K562 (cell line): ENCODE measurements at regions not wholly inside any gene's neighbourhood (a gene's known extent, or its start where the extent isn't known, plus 50 kb on each side); places are given as distances from the start of the nearest gene placed in this dataset.

Source experiments
- ATAC-seq: fragments of 200-7000 bp; cut with Tn5 transposase; 3 replicates; pipeline ENCODE4 v1.9.1; 2020; ENCODE audit warnings: moderate library complexity
- BruUV-seq: library from RNA; stranded (reverse); fragments of 400-500 nt; replicated peaks from 2 replicates; lab custom pipeline; 2021; lab: Mats Ljungman, UMichigan
- CTCF ChIA-PET: fragments of 300-600 bp; formaldehyde crosslinking; extraction: SDS; loops from one replicate; lab custom pipeline; 2021; ENCODE audit warnings: low intra/inter-chr PET ratio; lab: Yijun Ruan, JAX
- POLR2A ChIA-PET: fragments of 300-600, 350-650 bp; sonication (Branson Sonifier 250); formaldehyde crosslinking; extraction: SDS; loops from one replicate; lab custom pipeline; 2021; ENCODE audit warnings: antibody characterized with exemption, inconsistent platforms; lab: Yijun Ruan, JAX
- DNase-seq, 4 experiments: peaks; one replicate each; pipeline versions ENCODE4 v3.0.0 to v3.0.0-alpha.2; 2011 to 2018; ENCODE audit warnings: low spot score in 3 of 4, mixed read lengths in 3 of 4; ENCODE audit errors: extremely low read depth in 1 of 4
- FAIRE-seq: peaks from 2 replicates; lab custom pipeline; 2011; peaks lifted over from hg19 to GRCh38; lab: Jason Lieb, UNC
- H2AFZ ChIP-seq: 2 replicates; pipeline ENCODE4 v1.6.0; 2011; ENCODE audit warnings: low read depth, low read length, control low read depth, inconsistent platforms
- H3K27ac ChIP-seq: fragments of 200-600 bp; 3 replicates; pipeline ENCODE4 v1.8.0; 2011; ENCODE audit warnings: low read depth, mild to moderate bottlenecking, control low read depth, inconsistent platforms, low read length, moderate library complexity, mixed read lengths; ENCODE audit errors: extremely low read depth
- H3K27me3 ChIP-seq, 2 experiments: fragments of 300-600 bp in 1 of 2; 2 replicates in 1 of 2; 3 replicates in 1 of 2; pipeline versions ENCODE4 v1.6.0 to v1.8.0; 2011; ENCODE audit warnings: inconsistent platforms in 2 of 2, low read length in 2 of 2, mild to moderate bottlenecking in 1 of 2, mixed read lengths in 1 of 2, moderate library complexity in 1 of 2; ENCODE audit not compliant: control insufficient read depth in 2 of 2, insufficient read depth in 2 of 2
- H3K36me3 ChIP-seq: fragments of 300-600 bp; 3 replicates; pipeline ENCODE4 v1.8.0; 2011; ENCODE audit warnings: mild to moderate bottlenecking, low read length, inconsistent platforms; ENCODE audit not compliant: control insufficient read depth, insufficient read depth
- H3K4me1 ChIP-seq, 2 experiments: fragments of 200-600 bp in 1 of 2; replicated peaks in 1 of 2; 2 replicates in 1 of 2; 3 replicates in 1 of 2; pipeline versions ENCODE4 v1.5.1 to v1.8.0; 2011; ENCODE audit warnings: inconsistent platforms in 2 of 2, low read length in 2 of 2, mild to moderate bottlenecking in 1 of 2, mixed read lengths in 1 of 2, moderate library complexity in 1 of 2; ENCODE audit not compliant: control insufficient read depth in 2 of 2, insufficient read depth in 2 of 2
- H3K4me2 ChIP-seq: 2 replicates; pipeline ENCODE4 v1.6.1; 2011; ENCODE audit warnings: low read length, control low read depth, inconsistent platforms, mixed read lengths; ENCODE audit not compliant: insufficient read depth
- H3K4me3 ChIP-seq: fragments of 200-600 bp; sonication (generic), shearing (Covaris generic); 2 replicates; pipeline ENCODE4 v1.5.1; 2016; ENCODE audit warnings: control low read depth, inconsistent platforms
- H3K79me2 ChIP-seq: fragments of 200-600 bp; 3 replicates; pipeline ENCODE4 v1.8.0; 2011; ENCODE audit warnings: low read length, inconsistent platforms; ENCODE audit not compliant: control insufficient read depth, insufficient read depth
- H3K9ac ChIP-seq, 2 experiments: 2 replicates each; pipeline versions ENCODE4 v1.6.0 to v1.6.1; 2011; ENCODE audit warnings: low read depth in 2 of 2, low read length in 2 of 2, control low read depth in 1 of 2, inconsistent platforms in 1 of 2, mild to moderate bottlenecking in 1 of 2, mixed read lengths in 1 of 2; ENCODE audit not compliant: insufficient read depth in 1 of 2
- H3K9me1 ChIP-seq: one replicate; pipeline ENCODE4 v1.6.0; 2011; ENCODE audit warnings: inconsistent platforms, mild to moderate bottlenecking, low read length, moderate library complexity; ENCODE audit not compliant: control insufficient read depth, insufficient read depth
- H3K9me3 ChIP-seq: replicated peaks from 2 replicates; pipeline ENCODE4 v1.5.1; 2011; ENCODE audit warnings: low read depth, low read length, inconsistent platforms; ENCODE audit not compliant: control insufficient read depth, insufficient read depth
- H4K20me1 ChIP-seq: replicated peaks from 2 replicates; pipeline ENCODE4 v1.6.1; 2011; ENCODE audit warnings: low read length, inconsistent platforms, mixed read lengths; ENCODE audit not compliant: control insufficient read depth, insufficient read depth
- JUN ChIP-seq, 2 experiments: sonication (generic) in 1 of 2; formaldehyde crosslinking in 1 of 2; IDR thresholded peaks; 2 replicates each; pipeline versions ENCODE4 v1.6.1 to v1.8.0; 2012 to 2022; ENCODE audit warnings: borderline replicate concordance in 2 of 2, mild to moderate bottlenecking in 2 of 2, improper control_type of control experiment in 1 of 2, low read depth in 1 of 2, low read length in 1 of 2, missing genetic modification reagents in 1 of 2
- MYNN ChIP-seq, 2 experiments: sonication (generic); formaldehyde crosslinking in 1 of 2; IDR thresholded peaks; 2 replicates each; pipeline versions ENCODE4 v1.5.0 to v1.6.1; 2016 to 2020; ENCODE audit warnings: antibody characterized with exemption in 1 of 2, missing genetic modification reagents in 1 of 2
- TAF9B ChIP-seq: fragments of 450-650 bp; IDR thresholded peaks from 2 replicates; pipeline ENCODE4 v1.6.1; 2018; ENCODE audit warnings: mild to moderate bottlenecking; ENCODE audit not compliant: partially characterized antibody
- YY1 ChIP-seq, 3 experiments: IDR thresholded peaks; 2 replicates each; pipeline ENCODE4 v1.6.1; 2011; ENCODE audit warnings: low read length in 2 of 3, mild to moderate bottlenecking in 2 of 3, moderate library complexity in 2 of 3, borderline replicate concordance in 1 of 3, control low read depth in 1 of 3, low read depth in 1 of 3; ENCODE audit not compliant: insufficient read depth in 3 of 3, insufficient replicate concordance in 2 of 3, control insufficient read depth in 1 of 3, insufficient read length in 1 of 3; ENCODE audit errors: extremely low read depth in 1 of 3
- ZBTB8A ChIP-seq: fragments of 450-650 bp; IDR thresholded peaks from 2 replicates; pipeline ENCODE4 v1.6.1; 2018; ENCODE audit warnings: mild to moderate bottlenecking, moderate library complexity; ENCODE audit not compliant: partially characterized antibody
- WGBS: fragments of 100-300 bp; shearing (Covaris generic); methylation state at CpG from one replicate; pipeline ENCODE4 v1.1.6; 2016; ENCODE audit warnings: low coverage, mixed read lengths; ENCODE audit not compliant: insufficient coverage; ENCODE audit errors: missing lambda C conversion rate; 5-methylcytosine and 5-hydroxymethylcytosine counted together
- in situ Hi-C: fragments of 300-500 bp; cut with MboI; formaldehyde crosslinking; loops from 4 replicates; pipeline ENCODE4 v1.15.0; 2018; ENCODE audit warnings: inconsistent platforms, mixed read lengths
- intact Hi-C: fragments of 100-400 bp; cut with micrococcal nuclease; formaldehyde crosslinking; loops from 2 replicates; pipeline ENCODE4 v1.14.2; 2022
- TF ChIP-seq, protein P1 (sequence below): fragments of 450-650 bp; IDR thresholded peaks from 2 replicates; pipeline ENCODE4 v1.6.1; 2016; ENCODE audit warnings: mild to moderate bottlenecking, moderate library complexity
- TF ChIP-seq, protein P2 (sequence below): IDR thresholded peaks from 3 replicates; pipeline ENCODE4 v1.6.1; 2011; ENCODE audit warnings: borderline replicate concordance, mild to moderate bottlenecking; ENCODE audit not compliant: insufficient read length, insufficient read depth

DNA sequence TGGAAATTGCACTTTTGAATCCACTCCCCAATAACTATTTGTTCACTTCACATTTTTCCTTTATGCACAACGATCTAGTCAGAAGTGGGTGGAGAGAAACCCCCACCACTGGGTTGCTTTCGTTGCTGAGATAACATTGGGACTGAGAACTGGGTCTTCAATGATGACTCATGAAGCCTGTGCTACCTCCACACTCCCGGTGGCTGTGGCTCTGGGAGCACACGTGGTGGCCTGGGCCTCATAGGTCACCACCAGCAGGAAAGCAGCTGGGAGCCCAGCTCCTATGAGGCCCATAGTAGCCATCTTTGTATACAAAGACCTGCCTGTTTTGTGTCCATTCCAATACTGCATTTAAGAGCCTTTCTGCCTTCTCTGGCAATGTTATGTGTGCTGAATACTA, 178.0 kb upstream of the SASH1 start:
- peaks cover 0 to 4% of the 10 kb centered on the region in 2 experiments; a peak in 1 of 5 replicates for H3K4me1 ChIP-seq
- no TSS peak for BruUV-seq
- no peak overlapping the region for H3K27ac ChIP-seq
- ChIA-PET POLR2A (interaction anchor here (1.7 to 1.9 kb wide), 2 partner anchors 15 to 645 kb away, joined by 3 to 6 read pairs; no protein-coding TSS in a partner anchor), CTCF (interaction anchor here (0.6 to 1.0 kb wide), 2 partner anchors 656 to 658 kb away, joined by 3 to 5 read pairs; partner anchors contain the start of gene SAMD5)
- H3K4me2 ChIP-seq, result no peak overlapping the region
- in situ Hi-C loops (loop anchor here (5.0 kb wide), 1 partner anchor 657 kb away; the partner anchor contains the start of gene SAMD5), intact Hi-C loops (loop anchor here (5.0 kb wide), 1 partner anchor 772 kb away; no protein-coding TSS in a partner anchor)
- H3K79me2 ChIP-seq, result no peaks in the 10 kb centered on the region
- H3K36me3 ChIP-seq, result no peaks in the 10 kb centered on the region
- peaks cover 5 to 7% of the 10 kb centered on the region in 2 experiments; a peak in 3 of 5 replicates for H3K27me3 ChIP-seq
- DNase-seq, result peak; percentile 29 to 60 (median 41)
- FAIRE-seq, result peak; percentile 23
- no peaks in the 10 kb centered on the region; the same call in 1 of the 2 replicates for H4K20me1 ChIP-seq
- WGBS, result 0% methylated on average over 4 of the region's 4 CpGs
- no peaks in the 10 kb centered on the region for H3K9me1 ChIP-seq
- no peaks in the 10 kb centered on the region for H3K9me3 ChIP-seq
- ATAC-seq, result peak; percentile 68
- H3K4me3 ChIP-seq, result no peak overlapping the region
- H3K9ac ChIP-seq, result no peak overlapping the region
- 0 out of 2 replicates have a peak overlapping the region, but pooled peaks have one; percentile 3 for H2AFZ ChIP-seq
- TF ChIP-seq JUN (IDR thresholded peaks at IDR 0.05; ENCODE audit: borderline replicate concordance, low read depth, low read length), result peak; percentile 50; the same call in 1 of the 2 replicates
- TF ChIP-seq JUN (CRISPR knock-in tag; IDR thresholded peaks at IDR 0.05; ENCODE audit: borderline replicate concordance), result no peak
- TF ChIP-seq, protein P1, sequence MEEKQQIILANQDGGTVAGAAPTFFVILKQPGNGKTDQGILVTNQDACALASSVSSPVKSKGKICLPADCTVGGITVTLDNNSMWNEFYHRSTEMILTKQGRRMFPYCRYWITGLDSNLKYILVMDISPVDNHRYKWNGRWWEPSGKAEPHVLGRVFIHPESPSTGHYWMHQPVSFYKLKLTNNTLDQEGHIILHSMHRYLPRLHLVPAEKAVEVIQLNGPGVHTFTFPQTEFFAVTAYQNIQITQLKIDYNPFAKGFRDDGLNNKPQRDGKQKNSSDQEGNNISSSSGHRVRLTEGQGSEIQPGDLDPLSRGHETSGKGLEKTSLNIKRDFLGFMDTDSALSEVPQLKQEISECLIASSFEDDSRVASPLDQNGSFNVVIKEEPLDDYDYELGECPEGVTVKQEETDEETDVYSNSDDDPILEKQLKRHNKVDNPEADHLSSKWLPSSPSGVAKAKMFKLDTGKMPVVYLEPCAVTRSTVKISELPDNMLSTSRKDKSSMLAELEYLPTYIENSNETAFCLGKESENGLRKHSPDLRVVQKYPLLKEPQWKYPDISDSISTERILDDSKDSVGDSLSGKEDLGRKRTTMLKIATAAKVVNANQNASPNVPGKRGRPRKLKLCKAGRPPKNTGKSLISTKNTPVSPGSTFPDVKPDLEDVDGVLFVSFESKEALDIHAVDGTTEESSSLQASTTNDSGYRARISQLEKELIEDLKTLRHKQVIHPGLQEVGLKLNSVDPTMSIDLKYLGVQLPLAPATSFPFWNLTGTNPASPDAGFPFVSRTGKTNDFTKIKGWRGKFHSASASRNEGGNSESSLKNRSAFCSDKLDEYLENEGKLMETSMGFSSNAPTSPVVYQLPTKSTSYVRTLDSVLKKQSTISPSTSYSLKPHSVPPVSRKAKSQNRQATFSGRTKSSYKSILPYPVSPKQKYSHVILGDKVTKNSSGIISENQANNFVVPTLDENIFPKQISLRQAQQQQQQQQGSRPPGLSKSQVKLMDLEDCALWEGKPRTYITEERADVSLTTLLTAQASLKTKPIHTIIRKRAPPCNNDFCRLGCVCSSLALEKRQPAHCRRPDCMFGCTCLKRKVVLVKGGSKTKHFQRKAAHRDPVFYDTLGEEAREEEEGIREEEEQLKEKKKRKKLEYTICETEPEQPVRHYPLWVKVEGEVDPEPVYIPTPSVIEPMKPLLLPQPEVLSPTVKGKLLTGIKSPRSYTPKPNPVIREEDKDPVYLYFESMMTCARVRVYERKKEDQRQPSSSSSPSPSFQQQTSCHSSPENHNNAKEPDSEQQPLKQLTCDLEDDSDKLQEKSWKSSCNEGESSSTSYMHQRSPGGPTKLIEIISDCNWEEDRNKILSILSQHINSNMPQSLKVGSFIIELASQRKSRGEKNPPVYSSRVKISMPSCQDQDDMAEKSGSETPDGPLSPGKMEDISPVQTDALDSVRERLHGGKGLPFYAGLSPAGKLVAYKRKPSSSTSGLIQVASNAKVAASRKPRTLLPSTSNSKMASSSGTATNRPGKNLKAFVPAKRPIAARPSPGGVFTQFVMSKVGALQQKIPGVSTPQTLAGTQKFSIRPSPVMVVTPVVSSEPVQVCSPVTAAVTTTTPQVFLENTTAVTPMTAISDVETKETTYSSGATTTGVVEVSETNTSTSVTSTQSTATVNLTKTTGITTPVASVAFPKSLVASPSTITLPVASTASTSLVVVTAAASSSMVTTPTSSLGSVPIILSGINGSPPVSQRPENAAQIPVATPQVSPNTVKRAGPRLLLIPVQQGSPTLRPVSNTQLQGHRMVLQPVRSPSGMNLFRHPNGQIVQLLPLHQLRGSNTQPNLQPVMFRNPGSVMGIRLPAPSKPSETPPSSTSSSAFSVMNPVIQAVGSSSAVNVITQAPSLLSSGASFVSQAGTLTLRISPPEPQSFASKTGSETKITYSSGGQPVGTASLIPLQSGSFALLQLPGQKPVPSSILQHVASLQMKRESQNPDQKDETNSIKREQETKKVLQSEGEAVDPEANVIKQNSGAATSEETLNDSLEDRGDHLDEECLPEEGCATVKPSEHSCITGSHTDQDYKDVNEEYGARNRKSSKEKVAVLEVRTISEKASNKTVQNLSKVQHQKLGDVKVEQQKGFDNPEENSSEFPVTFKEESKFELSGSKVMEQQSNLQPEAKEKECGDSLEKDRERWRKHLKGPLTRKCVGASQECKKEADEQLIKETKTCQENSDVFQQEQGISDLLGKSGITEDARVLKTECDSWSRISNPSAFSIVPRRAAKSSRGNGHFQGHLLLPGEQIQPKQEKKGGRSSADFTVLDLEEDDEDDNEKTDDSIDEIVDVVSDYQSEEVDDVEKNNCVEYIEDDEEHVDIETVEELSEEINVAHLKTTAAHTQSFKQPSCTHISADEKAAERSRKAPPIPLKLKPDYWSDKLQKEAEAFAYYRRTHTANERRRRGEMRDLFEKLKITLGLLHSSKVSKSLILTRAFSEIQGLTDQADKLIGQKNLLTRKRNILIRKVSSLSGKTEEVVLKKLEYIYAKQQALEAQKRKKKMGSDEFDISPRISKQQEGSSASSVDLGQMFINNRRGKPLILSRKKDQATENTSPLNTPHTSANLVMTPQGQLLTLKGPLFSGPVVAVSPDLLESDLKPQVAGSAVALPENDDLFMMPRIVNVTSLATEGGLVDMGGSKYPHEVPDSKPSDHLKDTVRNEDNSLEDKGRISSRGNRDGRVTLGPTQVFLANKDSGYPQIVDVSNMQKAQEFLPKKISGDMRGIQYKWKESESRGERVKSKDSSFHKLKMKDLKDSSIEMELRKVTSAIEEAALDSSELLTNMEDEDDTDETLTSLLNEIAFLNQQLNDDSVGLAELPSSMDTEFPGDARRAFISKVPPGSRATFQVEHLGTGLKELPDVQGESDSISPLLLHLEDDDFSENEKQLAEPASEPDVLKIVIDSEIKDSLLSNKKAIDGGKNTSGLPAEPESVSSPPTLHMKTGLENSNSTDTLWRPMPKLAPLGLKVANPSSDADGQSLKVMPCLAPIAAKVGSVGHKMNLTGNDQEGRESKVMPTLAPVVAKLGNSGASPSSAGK, result peak; percentile 71
- TF ChIP-seq ZBTB8A, result no peak
- TF ChIP-seq, protein P2, sequence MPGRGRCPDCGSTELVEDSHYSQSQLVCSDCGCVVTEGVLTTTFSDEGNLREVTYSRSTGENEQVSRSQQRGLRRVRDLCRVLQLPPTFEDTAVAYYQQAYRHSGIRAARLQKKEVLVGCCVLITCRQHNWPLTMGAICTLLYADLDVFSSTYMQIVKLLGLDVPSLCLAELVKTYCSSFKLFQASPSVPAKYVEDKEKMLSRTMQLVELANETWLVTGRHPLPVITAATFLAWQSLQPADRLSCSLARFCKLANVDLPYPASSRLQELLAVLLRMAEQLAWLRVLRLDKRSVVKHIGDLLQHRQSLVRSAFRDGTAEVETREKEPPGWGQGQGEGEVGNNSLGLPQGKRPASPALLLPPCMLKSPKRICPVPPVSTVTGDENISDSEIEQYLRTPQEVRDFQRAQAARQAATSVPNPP, result no peak
- TF ChIP-seq YY1 (IDR thresholded peaks at IDR 0.05; ENCODE audit: borderline replicate concordance in 1 of 3, control insufficient read depth in 1 of 3, extremely low read depth in 1 of 3, insufficient read depth in 3 of 3, insufficient read length in 1 of 3, insufficient replicate concordance in 2 of 3, low read depth in 1 of 3, low read length in 2 of 3), result peak in 1 of 3 experiments; percentile 48
- no peak for TF ChIP-seq MYNN (IDR thresholded peaks at IDR 0.05)
- TF ChIP-seq MYNN (CRISPR knock-in tag; IDR thresholded peaks at IDR 0.05), result no peak
- no peak for TF ChIP-seq TAF9B
